Keratinocyte (primary cell): ENCODE measurements at regions not wholly inside any gene's neighbourhood (a gene's known extent, or its start where the extent isn't known, plus 50 kb on each side); places are given as distances from the start of the nearest gene placed in this dataset.

Source experiments
- DNase-seq: peaks from one replicate; pipeline ENCODE4 v3.0.0-alpha.2; 2011; ENCODE audit warnings: low read depth, missing footprints, low spot score
- FAIRE-seq: peaks from 2 replicates; lab custom pipeline; 2011; peaks lifted over from hg19 to GRCh38; lab: Jason Lieb, UNC
- H2AFZ ChIP-seq: 2 replicates; pipeline ENCODE4 v1.6.0; 2012; ENCODE audit warnings: low read length, control low read depth, inconsistent platforms; ENCODE audit not compliant: control insufficient read depth
- H3K27ac ChIP-seq: 2 replicates; pipeline ENCODE4 v1.5.1; 2011; ENCODE audit warnings: low read length; ENCODE audit not compliant: control insufficient read depth, insufficient read depth
- H3K27me3 ChIP-seq: 3 replicates; pipeline ENCODE4 v1.6.0; 2011; ENCODE audit warnings: low read length; ENCODE audit not compliant: control insufficient read depth, insufficient read depth; ENCODE audit errors: extremely low read depth
- H3K36me3 ChIP-seq, 2 experiments: 2 replicates in 1 of 2; 3 replicates in 1 of 2; pipeline ENCODE4 v1.5.1; 2011; ENCODE audit warnings: low read length in 2 of 2, mild to moderate bottlenecking in 1 of 2; ENCODE audit not compliant: control insufficient read depth in 2 of 2, insufficient read depth in 2 of 2; ENCODE audit errors: extremely low read depth in 1 of 2
- H3K4me1 ChIP-seq: 3 replicates; pipeline ENCODE4 v1.5.1; 2011; ENCODE audit warnings: low read length; ENCODE audit not compliant: control insufficient read depth, insufficient read depth; ENCODE audit errors: extremely low read depth
- H3K4me2 ChIP-seq: 3 replicates; pipeline ENCODE4 v1.6.0; 2011; ENCODE audit warnings: low read depth, low read length; ENCODE audit not compliant: control insufficient read depth, insufficient read depth; ENCODE audit errors: extremely low read depth
- H3K4me3 ChIP-seq, 3 experiments: fragments of 200-600 bp in 1 of 3; sonication (generic) in 1 of 3; 2 replicates in 2 of 3; 3 replicates in 1 of 3; pipeline ENCODE4 v1.5.1; 2011 to 2016; ENCODE audit warnings: low read length in 3 of 3, mild to moderate bottlenecking in 3 of 3, control low read depth in 2 of 3, inconsistent platforms in 1 of 3, low read depth in 1 of 3, mixed read lengths in 1 of 3, mixed run types in 1 of 3, moderate library complexity in 1 of 3; ENCODE audit not compliant: control insufficient read depth in 2 of 3, insufficient read depth in 2 of 3; ENCODE audit errors: extremely low read depth in 1 of 3
- H3K79me2 ChIP-seq: 2 replicates; pipeline ENCODE4 v1.6.0; 2012; ENCODE audit warnings: low read length; ENCODE audit not compliant: control insufficient read depth, insufficient read depth
- H3K9ac ChIP-seq: 3 replicates; pipeline ENCODE4 v1.6.0; 2011; ENCODE audit warnings: low read length; ENCODE audit not compliant: control insufficient read depth, insufficient read depth; ENCODE audit errors: extremely low read depth
- H3K9me1 ChIP-seq: 3 replicates; pipeline ENCODE4 v1.6.0; 2011; ENCODE audit warnings: low read length; ENCODE audit not compliant: control insufficient read depth, insufficient read depth; ENCODE audit errors: extremely low read depth
- H3K9me3 ChIP-seq: 2 replicates; pipeline ENCODE4 v1.5.1; 2012; ENCODE audit warnings: low read depth, low read length; ENCODE audit not compliant: control insufficient read depth
- H4K20me1 ChIP-seq: 3 replicates; pipeline ENCODE4 v1.6.0; 2011; ENCODE audit warnings: low read length; ENCODE audit not compliant: control insufficient read depth, insufficient read depth; ENCODE audit errors: extremely low read depth
- EZH2 ChIP-seq: IDR thresholded peaks from one replicate; pipeline ENCODE4 v1.6.1; 2012; ENCODE audit warnings: inconsistent platforms, mild to moderate bottlenecking, low read length, moderate library complexity
- dilution Hi-C: fragments of 300-500 bp; cut with MboI; formaldehyde crosslinking; loops from one replicate; pipeline ENCODE4 v1.7.0; 2020; ENCODE audit warnings: low sequenced_read_pairs; ENCODE audit not compliant: extremely low pct_ligation_motif_present
- TF ChIP-seq, protein P1 (sequence below), 3 experiments: IDR thresholded peaks in 1 of 3; conservative IDR thresholded peaks in 1 of 3; optimal IDR thresholded peaks in 1 of 3; 2 replicates in 2 of 3; 3 replicates in 1 of 3; pipeline versions ENCODE3 to v1.5.1; 2011; ENCODE audit warnings: low read length in 3 of 3, mild to moderate bottlenecking in 3 of 3, moderate library complexity in 2 of 3, control low read depth in 1 of 3, inconsistent platforms in 1 of 3; ENCODE audit not compliant: insufficient read depth in 2 of 3; ENCODE audit errors: extremely low read depth in 1 of 3

DNA sequence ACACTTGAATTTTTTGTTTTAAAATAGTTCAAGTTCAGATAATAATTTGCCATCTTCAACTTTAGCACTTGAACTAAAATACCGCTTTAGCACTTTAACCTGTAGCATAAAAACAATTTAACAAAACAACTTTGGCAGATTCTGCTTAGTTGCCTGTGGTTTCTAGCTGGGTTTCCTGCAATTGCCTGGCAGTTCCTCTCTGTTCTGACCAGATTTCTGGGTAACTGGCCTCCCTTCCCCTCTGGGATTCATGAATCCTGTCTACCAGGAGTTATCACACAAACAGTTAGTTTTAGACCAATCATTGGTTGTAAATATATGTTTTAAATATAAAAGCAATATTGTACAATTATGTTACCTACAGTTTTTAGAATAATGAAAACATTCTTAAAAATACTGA lies 89.8 kb upstream of the HDAC9 start:
- H3K4me2 ChIP-seq: no peak overlapping the region
- dilution Hi-C loops: no loop called here
- FAIRE-seq: no peak

DNA sequence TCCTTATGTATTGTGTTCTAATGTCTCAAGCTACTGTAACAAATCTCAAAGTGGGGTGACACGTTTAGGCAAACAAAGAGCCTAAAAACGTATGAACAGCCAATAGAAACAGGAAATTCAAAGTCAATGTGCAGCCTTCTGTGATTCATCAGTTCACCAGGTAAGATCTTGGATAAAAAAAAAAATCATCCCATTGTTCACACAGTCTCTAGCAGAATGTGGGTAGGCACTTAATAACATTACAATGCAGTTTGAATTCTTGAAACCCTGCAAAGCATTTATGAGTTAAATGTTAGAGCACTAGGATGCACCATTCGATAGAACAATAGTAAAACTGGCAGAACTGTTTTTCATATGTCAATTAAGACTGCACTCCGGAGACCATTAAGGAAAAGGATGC lies 88.2 kb upstream of the HDAC9 start:
- DNase-seq: no peak
- Histone ChIP-seq H3K4me3 (no peak overlapping the region), H3K27ac (no peak overlapping the region), H3K9me3 (no peaks in the 10 kb centered on the region), H3K9me1 (no peaks in the 10 kb centered on the region), H3K79me2 (no peaks in the 10 kb centered on the region), H3K27me3 (no peaks in the 10 kb centered on the region), H3K36me3 (no peaks in the 10 kb centered on the region), H3K4me1 (peaks cover 3% of the 10 kb centered on the region), H3K9ac (no peak overlapping the region), H3K4me2 (no peak overlapping the region), H2AFZ (no peak overlapping the region), H4K20me1 (no peaks in the 10 kb centered on the region)
- no peak for FAIRE-seq
- dilution Hi-C loops: no loop called here
- TF ChIP-seq EZH2: no peak
- TF ChIP-seq, protein P1, sequence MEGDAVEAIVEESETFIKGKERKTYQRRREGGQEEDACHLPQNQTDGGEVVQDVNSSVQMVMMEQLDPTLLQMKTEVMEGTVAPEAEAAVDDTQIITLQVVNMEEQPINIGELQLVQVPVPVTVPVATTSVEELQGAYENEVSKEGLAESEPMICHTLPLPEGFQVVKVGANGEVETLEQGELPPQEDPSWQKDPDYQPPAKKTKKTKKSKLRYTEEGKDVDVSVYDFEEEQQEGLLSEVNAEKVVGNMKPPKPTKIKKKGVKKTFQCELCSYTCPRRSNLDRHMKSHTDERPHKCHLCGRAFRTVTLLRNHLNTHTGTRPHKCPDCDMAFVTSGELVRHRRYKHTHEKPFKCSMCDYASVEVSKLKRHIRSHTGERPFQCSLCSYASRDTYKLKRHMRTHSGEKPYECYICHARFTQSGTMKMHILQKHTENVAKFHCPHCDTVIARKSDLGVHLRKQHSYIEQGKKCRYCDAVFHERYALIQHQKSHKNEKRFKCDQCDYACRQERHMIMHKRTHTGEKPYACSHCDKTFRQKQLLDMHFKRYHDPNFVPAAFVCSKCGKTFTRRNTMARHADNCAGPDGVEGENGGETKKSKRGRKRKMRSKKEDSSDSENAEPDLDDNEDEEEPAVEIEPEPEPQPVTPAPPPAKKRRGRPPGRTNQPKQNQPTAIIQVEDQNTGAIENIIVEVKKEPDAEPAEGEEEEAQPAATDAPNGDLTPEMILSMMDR (optimal IDR thresholded peaks at IDR 0.05 in 1 of 3, IDR thresholded peaks at IDR 0.05 in 1 of 3, conservative IDR thresholded peaks at IDR 0.05 in 1 of 3; ENCODE audit: extremely low read depth in 1 of 3, insufficient read depth in 2 of 3, low read length in 3 of 3): no peak

More for the DNA sequence above, 89.8 kb upstream of the HDAC9 start:
- Histone ChIP-seq H3K27ac (no peak overlapping the region), H3K9me1 (no peaks in the 10 kb centered on the region), H4K20me1 (no peaks in the 10 kb centered on the region), H3K27me3 (no peaks in the 10 kb centered on the region), H3K4me3 (no peak overlapping the region), H2AFZ (no peak overlapping the region), H3K9me3 (no peaks in the 10 kb centered on the region), H3K4me1 (peaks cover 3% of the 10 kb centered on the region), H3K79me2 (no peaks in the 10 kb centered on the region), H3K9ac (no peak overlapping the region), H3K36me3 (no peaks in the 10 kb centered on the region)
- no peak for DNase-seq
- TF ChIP-seq, protein P1 (optimal IDR thresholded peaks at IDR 0.05 in 1 of 3, IDR thresholded peaks at IDR 0.05 in 1 of 3, conservative IDR thresholded peaks at IDR 0.05 in 1 of 3; ENCODE audit: extremely low read depth in 1 of 3, insufficient read depth in 2 of 3, low read length in 3 of 3): no peak
- TF ChIP-seq EZH2: no peak
